Activated CD8-positive, alpha-beta memory T cell treated with anti-CD3 and anti-CD28 coated beads, Interleukin-2, amount 10 ng/mL, durations not matched to agents 7 days and 5 days (primary cell): ENCODE measurements at regions not wholly inside any gene's neighbourhood (a gene's known extent, or its start where the extent isn't known, plus 50 kb on each side); places are given as distances from the start of the nearest gene placed in this dataset.

Source experiments
- ATAC-seq: fragments of 150-1000 bp; cut with Tn5 transposase; one replicate; pipeline ENCODE4 v1.10.0; 2021; ENCODE audit warnings: moderate library complexity
- CTCF ChIA-PET: fragments of 350-600 bp; sonication (Branson Sonifier 250); formaldehyde crosslinking; loops from one replicate; lab custom pipeline; 2021; ENCODE audit warnings: antibody characterized with exemption; lab: Charles Lee
- DNase-seq: peaks from one replicate; pipeline ENCODE4 v3.0.0-alpha.2; 2020
- H3K27ac Mint-ChIP-seq: one replicate; pipeline ENCODE4 v1.8.0; 2021; ENCODE audit warnings: mild to moderate bottlenecking, mixed read lengths
- H3K27me3 Mint-ChIP-seq: one replicate; pipeline ENCODE4 v1.8.0; 2021; ENCODE audit warnings: mixed read lengths
- H3K36me3 Mint-ChIP-seq: one replicate; pipeline ENCODE4 v1.8.0; 2021; ENCODE audit warnings: mild to moderate bottlenecking, mixed read lengths
- H3K4me1 Mint-ChIP-seq: one replicate; pipeline ENCODE4 v1.8.0; 2021; ENCODE audit warnings: mixed read lengths
- H3K4me3 Mint-ChIP-seq: one replicate; pipeline ENCODE4 v1.8.0; 2021; ENCODE audit warnings: mild to moderate bottlenecking, moderate library complexity, mixed read lengths
- H3K9me3 Mint-ChIP-seq: one replicate; pipeline ENCODE4 v1.8.0; 2022; ENCODE audit warnings: low read depth, mixed read lengths

GRCh38 chr9:81372628-81373191 is 316.6 kb downstream of the TLE1 start:
- H3K4me3 Mint-ChIP-seq = no peak overlapping the region
- ATAC-seq = no peak

GRCh38 chr9:81371824-81372223 is 317.5 kb downstream of the TLE1 start:
- no peak for DNase-seq
- H3K36me3 Mint-ChIP-seq = no peaks in the 10 kb centered on the region
- no peaks in the 10 kb centered on the region for H3K27me3 Mint-ChIP-seq
- H3K27ac Mint-ChIP-seq = no peak overlapping the region
- no peaks in the 10 kb centered on the region for H3K4me1 Mint-ChIP-seq
- no peak for ATAC-seq
- CTCF ChIA-PET = no interaction called here
- H3K9me3 Mint-ChIP-seq = peaks cover 5% of the 10 kb centered on the region
- H3K4me3 Mint-ChIP-seq = no peak overlapping the region

More at GRCh38 chr9:81372628-81373191, 316.6 kb downstream of the TLE1 start:
- CTCF ChIA-PET = no interaction called here
- no peak overlapping the region for H3K27ac Mint-ChIP-seq
- H3K4me1 Mint-ChIP-seq = no peaks in the 10 kb centered on the region
- DNase-seq = no peak
- peaks cover 5% of the 10 kb centered on the region for H3K9me3 Mint-ChIP-seq
- no peaks in the 10 kb centered on the region for H3K36me3 Mint-ChIP-seq
- H3K27me3 Mint-ChIP-seq = no peaks in the 10 kb centered on the region

DNA sequence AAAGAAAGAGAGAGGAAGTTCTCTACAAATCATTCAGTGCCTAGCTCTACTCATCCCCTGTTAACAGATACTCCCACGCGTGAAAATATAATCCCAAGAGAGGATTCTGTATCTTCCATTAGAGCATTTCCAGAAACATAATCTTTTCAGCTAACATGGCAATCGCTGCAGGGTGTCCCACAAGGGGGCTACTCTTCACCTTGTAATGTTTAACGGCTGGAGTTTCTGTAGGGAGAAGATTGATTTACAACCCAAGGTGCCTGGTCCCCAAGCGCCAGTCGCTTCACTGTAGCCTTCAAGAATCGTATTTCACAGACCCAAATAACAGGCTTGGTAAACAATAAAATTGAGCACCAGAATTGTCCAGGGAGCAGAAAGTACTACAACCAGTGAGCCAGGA is 318.7 kb downstream of the TLE1 start:
- Mint-ChIP-seq H3K36me3 (no peaks in the 10 kb centered on the region), H3K9me3 (peaks cover 8% of the 10 kb centered on the region), H3K4me3 (no peak overlapping the region), H3K27ac (no peak overlapping the region), H3K27me3 (no peaks in the 10 kb centered on the region), H3K4me1 (no peaks in the 10 kb centered on the region)
- ATAC-seq = no peak
- no peak for DNase-seq
- CTCF ChIA-PET = no interaction called here

DNA sequence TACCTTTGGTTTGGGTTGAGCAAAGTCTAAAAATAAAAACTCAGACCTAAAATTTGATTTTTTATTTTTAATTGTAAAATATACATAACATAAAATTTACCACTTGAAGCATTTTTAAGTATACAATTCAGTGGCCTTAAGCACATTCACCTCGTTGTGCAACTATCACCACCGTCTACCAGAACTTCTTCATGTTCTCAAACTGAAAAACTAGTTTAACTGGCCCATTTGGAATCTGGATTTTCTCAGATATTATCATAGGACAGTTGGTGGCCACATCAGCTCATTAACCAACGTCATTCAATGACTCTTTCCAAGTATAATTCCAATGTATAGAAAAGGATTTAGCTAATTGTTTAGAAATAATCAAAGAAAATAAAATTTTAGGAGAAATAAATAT is 319.3 kb downstream of the TLE1 start:
- no peak for ATAC-seq
- peaks cover 8% of the 10 kb centered on the region for H3K9me3 Mint-ChIP-seq
- no peak overlapping the region for H3K27ac Mint-ChIP-seq
- H3K36me3 Mint-ChIP-seq = no peaks in the 10 kb centered on the region
- no peaks in the 10 kb centered on the region for H3K4me1 Mint-ChIP-seq
- H3K4me3 Mint-ChIP-seq = no peak overlapping the region
- H3K27me3 Mint-ChIP-seq = no peaks in the 10 kb centered on the region
- DNase-seq = no peak
- CTCF ChIA-PET = no interaction called here

DNA sequence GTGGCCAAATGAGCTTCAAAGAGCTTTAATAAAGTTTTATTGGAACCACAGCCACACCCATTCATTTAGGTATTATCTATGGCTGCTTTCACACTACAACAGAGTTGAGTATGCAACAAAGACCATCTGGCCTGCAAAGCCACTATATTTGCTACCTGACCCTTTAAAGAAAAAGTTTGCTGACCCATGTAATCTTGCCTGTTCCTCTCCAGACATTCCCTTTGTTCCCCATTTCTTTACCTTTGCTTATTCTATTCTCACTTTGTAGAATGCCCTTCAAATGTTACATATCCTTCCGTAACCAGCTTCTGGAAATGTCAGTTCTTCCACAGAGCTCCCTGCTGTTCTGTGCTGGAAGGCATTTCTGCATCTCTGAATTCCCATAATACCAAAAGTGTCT is 320.2 kb downstream of the TLE1 start:
- no peak for ATAC-seq
- Mint-ChIP-seq H3K27ac (no peak overlapping the region), H3K27me3 (no peaks in the 10 kb centered on the region), H3K4me1 (no peaks in the 10 kb centered on the region), H3K4me3 (no peak overlapping the region), H3K36me3 (no peaks in the 10 kb centered on the region), H3K9me3 (peaks cover 8% of the 10 kb centered on the region)
- CTCF ChIA-PET = no interaction called here
- DNase-seq = no peak

GRCh38 chr9:81363916-81364480 is 325.3 kb downstream of the TLE1 start:
- peaks cover 13% of the 10 kb centered on the region for H3K9me3 Mint-ChIP-seq
- no peaks in the 10 kb centered on the region for H3K27me3 Mint-ChIP-seq
- no peaks in the 10 kb centered on the region for H3K4me1 Mint-ChIP-seq
- CTCF ChIA-PET = no interaction called here
- no peak overlapping the region for H3K27ac Mint-ChIP-seq
- no peak overlapping the region for H3K4me3 Mint-ChIP-seq
- DNase-seq (no peak), ATAC-seq (no peak)
- no peaks in the 10 kb centered on the region for H3K36me3 Mint-ChIP-seq

GRCh38 chr9:81361296-81361695 is 328.1 kb downstream of the TLE1 start:
- no peak overlapping the region for H3K27ac Mint-ChIP-seq
- no peaks in the 10 kb centered on the region for H3K4me1 Mint-ChIP-seq
- H3K9me3 Mint-ChIP-seq = peaks cover 11% of the 10 kb centered on the region
- CTCF ChIA-PET = no interaction called here
- ATAC-seq = no peak
- DNase-seq = no peak
- H3K4me3 Mint-ChIP-seq = no peak overlapping the region
- no peaks in the 10 kb centered on the region for H3K36me3 Mint-ChIP-seq
- no peaks in the 10 kb centered on the region for H3K27me3 Mint-ChIP-seq

DNA sequence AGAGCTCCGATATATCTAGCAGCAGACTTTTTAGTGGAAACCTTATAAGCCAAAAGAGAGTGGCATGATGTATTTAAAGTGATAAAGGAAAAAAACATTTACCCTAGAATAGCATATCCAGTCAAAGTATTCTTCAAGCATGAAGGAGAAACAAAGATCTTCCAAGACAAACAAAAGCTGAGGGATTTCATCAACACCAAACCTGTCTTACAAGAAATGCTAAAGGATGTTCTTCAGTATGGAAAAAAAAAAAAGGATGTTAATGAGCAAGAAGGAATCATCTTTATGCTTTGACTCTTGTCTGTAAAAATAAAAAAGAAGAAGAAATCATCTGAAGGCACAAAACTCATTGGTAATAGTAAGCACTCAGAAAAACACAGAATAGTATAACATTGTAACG is 338.2 kb downstream of the TLE1 start:
- no peaks in the 10 kb centered on the region for H3K36me3 Mint-ChIP-seq
- ATAC-seq = no peak
- DNase-seq = no peak
- no peak overlapping the region for H3K4me3 Mint-ChIP-seq
- H3K4me1 Mint-ChIP-seq = no peaks in the 10 kb centered on the region
- H3K27me3 Mint-ChIP-seq = no peaks in the 10 kb centered on the region
- CTCF ChIA-PET = no interaction called here
- H3K27ac Mint-ChIP-seq = no peak overlapping the region
- H3K9me3 Mint-ChIP-seq = peaks cover 7% of the 10 kb centered on the region

DNA sequence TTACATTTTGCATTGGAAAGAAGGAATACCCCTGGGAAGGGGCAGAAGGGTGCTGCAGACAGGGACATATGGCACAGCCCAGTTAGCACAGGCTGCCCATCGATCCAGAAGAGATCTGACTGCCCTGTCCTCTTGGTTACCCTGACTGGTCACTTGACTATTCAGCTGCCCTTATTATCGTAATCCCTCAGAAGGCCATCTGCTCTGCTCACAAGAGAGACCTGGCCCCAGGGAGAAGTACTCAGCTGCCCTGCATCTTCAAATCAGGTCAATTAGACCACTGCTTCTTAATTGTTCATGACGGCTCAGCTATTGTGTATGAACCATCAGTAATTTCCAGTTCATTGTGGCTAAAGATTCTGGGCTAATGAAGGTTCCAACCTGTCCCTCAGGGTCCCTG is 345.0 kb downstream of the TLE1 start:
- H3K4me3 Mint-ChIP-seq = no peak overlapping the region
- no peak overlapping the region for H3K27ac Mint-ChIP-seq
- ATAC-seq (no peak), DNase-seq (no peak)
- no peaks in the 10 kb centered on the region for H3K27me3 Mint-ChIP-seq
- no peaks in the 10 kb centered on the region for H3K36me3 Mint-ChIP-seq
- H3K4me1 Mint-ChIP-seq = no peaks in the 10 kb centered on the region
- H3K9me3 Mint-ChIP-seq = peaks cover 13% of the 10 kb centered on the region
- CTCF ChIA-PET = no interaction called here

- DNase-seq (no peak), ATAC-seq (no peak)
- Mint-ChIP-seq H3K4me1 (no peaks in the 10 kb centered on the region), H3K27ac (no peak overlapping the region), H3K4me3 (no peak overlapping the region), H3K36me3 (no peaks in the 10 kb centered on the region), H3K9me3 (peaks cover 21% of the 10 kb centered on the region), H3K27me3 (no peaks in the 10 kb centered on the region)
- CTCF ChIA-PET = no interaction called here
These were observed 353.4 kb downstream of the TLE1 start for GRCh38 chr9:81335879-81336421.

DNA sequence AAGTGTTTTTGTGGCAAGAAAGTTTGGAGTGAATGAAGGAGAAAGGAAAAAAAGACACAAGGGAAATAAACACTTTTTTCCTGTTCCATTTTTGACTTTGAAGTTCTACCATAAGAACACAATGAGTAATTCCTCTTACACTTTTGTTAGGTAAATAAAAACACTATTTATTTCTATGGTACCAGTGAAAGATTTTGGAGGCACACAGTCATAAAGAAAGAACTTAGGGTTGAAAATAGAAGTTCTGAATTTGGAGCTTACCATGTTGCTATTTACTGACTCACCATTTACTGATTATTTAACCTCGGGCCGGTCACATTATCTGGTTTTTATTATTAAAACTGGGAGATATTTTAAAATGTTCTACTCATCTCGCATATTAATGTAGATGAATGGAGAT is 367.8 kb downstream of the TLE1 start:
- ATAC-seq = no peak
- Mint-ChIP-seq H3K9me3 (peaks cover 13% of the 10 kb centered on the region), H3K36me3 (no peaks in the 10 kb centered on the region), H3K4me1 (no peaks in the 10 kb centered on the region), H3K4me3 (no peak overlapping the region), H3K27ac (no peak overlapping the region), H3K27me3 (no peaks in the 10 kb centered on the region)
- CTCF ChIA-PET = no interaction called here
- no peak for DNase-seq

DNA sequence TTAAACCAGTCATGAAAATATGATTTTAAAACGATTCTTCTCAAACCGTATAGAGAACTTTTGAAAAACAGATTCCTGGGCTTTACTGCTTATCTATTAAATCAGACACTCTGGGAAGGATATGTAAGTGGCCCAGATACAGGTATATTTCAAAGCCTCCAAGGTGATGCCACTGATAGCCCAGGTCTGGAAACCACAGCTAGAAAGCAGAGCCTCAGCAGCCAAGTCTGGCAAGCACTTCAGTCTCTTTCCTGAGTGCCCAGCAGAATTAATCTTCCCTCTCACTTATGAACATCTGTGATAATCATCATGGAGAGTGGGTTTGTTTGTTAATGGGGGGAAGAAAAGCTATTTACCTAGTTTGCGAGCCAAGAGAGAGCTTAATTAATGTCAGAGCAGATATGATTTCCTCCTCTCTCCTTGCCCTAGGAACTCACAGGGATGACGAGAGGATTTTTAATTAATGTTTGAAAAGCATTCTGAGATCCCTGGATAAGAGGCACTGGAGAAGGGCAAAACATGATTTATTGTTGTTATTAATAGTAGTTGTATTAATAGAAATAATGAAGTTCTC is 368.4 kb downstream of the TLE1 start:
- no peak for ATAC-seq
- no peaks in the 10 kb centered on the region for H3K36me3 Mint-ChIP-seq

GRCh38 chr9:81318571-81318970 is 370.8 kb downstream of the TLE1 start:
- ATAC-seq (no peak), DNase-seq (no peak)
- peaks cover 17% of the 10 kb centered on the region for H3K9me3 Mint-ChIP-seq
- H3K27me3 Mint-ChIP-seq = no peaks in the 10 kb centered on the region
- CTCF ChIA-PET = no interaction called here
- H3K27ac Mint-ChIP-seq = no peak overlapping the region
- H3K4me3 Mint-ChIP-seq = no peak overlapping the region
- H3K4me1 Mint-ChIP-seq = no peaks in the 10 kb centered on the region
- H3K36me3 Mint-ChIP-seq = no peaks in the 10 kb centered on the region

More for the DNA sequence above, 368.4 kb downstream of the TLE1 start:
- H3K9me3 Mint-ChIP-seq = peaks cover 13% of the 10 kb centered on the region
- no peak overlapping the region for H3K27ac Mint-ChIP-seq
- DNase-seq = no peak
- CTCF ChIA-PET = no interaction called here
- H3K4me3 Mint-ChIP-seq = no peak overlapping the region
- H3K27me3 Mint-ChIP-seq = no peaks in the 10 kb centered on the region
- no peaks in the 10 kb centered on the region for H3K4me1 Mint-ChIP-seq

GRCh38 chr9:81317939-81318338 is 371.4 kb downstream of the TLE1 start:
- no peak for ATAC-seq
- H3K9me3 Mint-ChIP-seq = peaks cover 17% of the 10 kb centered on the region

More at GRCh38 chr9:81317939-81318338, 371.4 kb downstream of the TLE1 start:
- no peak for DNase-seq
- Mint-ChIP-seq H3K36me3 (no peaks in the 10 kb centered on the region), H3K4me3 (no peak overlapping the region), H3K4me1 (no peaks in the 10 kb centered on the region), H3K27me3 (no peaks in the 10 kb centered on the region), H3K27ac (no peak overlapping the region)
- CTCF ChIA-PET = no interaction called here
